GM23338 (cell line): ENCODE measurements at regions not wholly inside any gene's neighbourhood (a gene's known extent, or its start where the extent isn't known, plus 50 kb on each side); places are given as distances from the start of the nearest gene placed in this dataset.

Experiments
- ATAC-seq: fragments of 200-7000 bp; cut with Tn5 transposase; 3 replicates; pipeline ENCODE4 v1.9.1; 2020
- DNase-seq: peaks from one replicate; pipeline ENCODE4 v3.0.0-alpha.2; 2015; ENCODE audit warnings: low spot score
- H2AFZ ChIP-seq: fragments of 200-600 bp; sonication (generic); 2 replicates; pipeline ENCODE4 v1.8.0; 2016; ENCODE audit warnings: antibody characterized with exemption, mild to moderate bottlenecking, moderate library complexity
- H3F3A ChIP-seq: fragments of 200-600 bp; sonication (generic); replicated peaks from 2 replicates; pipeline ENCODE4 v1.8.0; 2017; ENCODE audit warnings: antibody characterized with exemption, mixed run types, low read depth
- H3K27ac ChIP-seq: fragments of 200-600 bp; sonication (generic); 2 replicates; pipeline ENCODE4 v1.6.1; 2016; ENCODE audit warnings: low read depth
- H3K27me3 ChIP-seq: fragments of 200-600 bp; sonication (generic); 2 replicates; pipeline ENCODE4 v1.8.0; 2016; ENCODE audit warnings: mild to moderate bottlenecking, mixed run types, moderate library complexity; ENCODE audit not compliant: insufficient read depth
- H3K36me3 ChIP-seq: fragments of 200-600 bp; sonication (generic); 2 replicates; pipeline ENCODE4 v1.8.0; 2016; ENCODE audit warnings: mild to moderate bottlenecking; ENCODE audit not compliant: insufficient read depth
- H3K4me1 ChIP-seq: fragments of 200-600 bp; sonication (generic); 2 replicates; pipeline ENCODE4 v1.8.0; 2016; ENCODE audit warnings: mild to moderate bottlenecking, moderate library complexity; ENCODE audit not compliant: insufficient read depth
- H3K4me2 ChIP-seq: fragments of 200-600 bp; sonication (generic); 2 replicates; pipeline ENCODE4 v1.7.1; 2017; ENCODE audit warnings: mixed run types
- H3K4me3 ChIP-seq: fragments of 200-600 bp; sonication (generic); 2 replicates; pipeline ENCODE4 v1.6.1; 2016; ENCODE audit warnings: mixed run types
- H3K79me2 ChIP-seq: fragments of 200-600 bp; sonication (generic); replicated peaks from 2 replicates; pipeline ENCODE4 v1.8.0; 2017; ENCODE audit warnings: mild to moderate bottlenecking; ENCODE audit not compliant: insufficient read depth
- H3K9me2 ChIP-seq: fragments of 200-600 bp; sonication (generic); 2 replicates; pipeline ENCODE4 v1.8.0; 2017; ENCODE audit not compliant: insufficient read depth
- H4K20me1 ChIP-seq: fragments of 200-600 bp; sonication (generic); replicated peaks from 2 replicates; pipeline ENCODE4 v1.8.0; 2017; ENCODE audit warnings: mild to moderate bottlenecking; ENCODE audit not compliant: insufficient read depth
- H3K27ac Mint-ChIP-seq: 2 replicates; pipeline ENCODE4 v1.8.0; 2020; ENCODE audit warnings: inconsistent platforms, mild to moderate bottlenecking, moderate library complexity, mixed read lengths
- H3K27me3 Mint-ChIP-seq: 3 replicates; pipeline ENCODE4 v1.8.0; 2022; ENCODE audit warnings: low read depth, mild to moderate bottlenecking, moderate library complexity, mixed read lengths, inconsistent platforms; ENCODE audit not compliant: insufficient read depth, poor library complexity
- H3K36me3 Mint-ChIP-seq: 3 replicates; pipeline ENCODE4 v1.8.0; 2021; ENCODE audit warnings: low read depth, mild to moderate bottlenecking, inconsistent platforms, moderate library complexity, mixed read lengths
- H3K4me1 Mint-ChIP-seq: 3 replicates; pipeline ENCODE4 v1.8.0; 2020; ENCODE audit warnings: mild to moderate bottlenecking, inconsistent platforms, mixed read lengths
- H3K4me3 Mint-ChIP-seq: 3 replicates; pipeline ENCODE4 v1.8.0; 2021; ENCODE audit warnings: moderate library complexity, mild to moderate bottlenecking, inconsistent platforms, mixed read lengths
- H3K9me3 Mint-ChIP-seq: 3 replicates; pipeline ENCODE4 v1.8.0; 2020; ENCODE audit warnings: moderate library complexity, mild to moderate bottlenecking, inconsistent platforms, mixed read lengths
- CREB1 ChIP-seq: fragments of 250-450 bp; sonication (Bioruptor Pico); IDR thresholded peaks from 2 replicates; pipeline ENCODE4 v1.5.0; 2020; ENCODE audit warnings: low read depth, mild to moderate bottlenecking, moderate library complexity
- CTCF ChIP-seq, 2 experiments: fragments of 200-600 bp in 1 of 2; sonication (generic) in 1 of 2; conservative IDR thresholded peaks; 2 replicates each; pipeline versions ENCODE4 v1.5.1 to v1.6.1; 2016 to 2017; ENCODE audit warnings: antibody characterized with exemption in 2 of 2, low read depth in 2 of 2, mild to moderate bottlenecking in 2 of 2, moderate library complexity in 1 of 2
- ETS1 ChIP-seq: IDR thresholded peaks from 2 replicates; pipeline ENCODE4 v1.6.1; 2016; ENCODE audit warnings: antibody characterized with exemption
- EZH2 ChIP-seq: fragments of 200-600 bp; sonication (generic); IDR thresholded peaks from one replicate; pipeline ENCODE4 v1.8.0; 2017; ENCODE audit warnings: antibody characterized with exemption, mild to moderate bottlenecking, low read depth; ENCODE audit not compliant: unreplicated experiment
- EZH2phosphoT487 ChIP-seq: fragments of 200-600 bp; sonication (generic); IDR thresholded peaks from one replicate; pipeline ENCODE4 v1.8.1; 2018; ENCODE audit warnings: antibody characterized with exemption; ENCODE audit not compliant: unreplicated experiment
- JUNB ChIP-seq: IDR thresholded peaks from one replicate; pipeline ENCODE4 v1.6.1; 2016; ENCODE audit warnings: antibody characterized with exemption; ENCODE audit not compliant: unreplicated experiment
- NANOG ChIP-seq: IDR thresholded peaks from 2 replicates; pipeline ENCODE4 v1.6.1; 2016; ENCODE audit warnings: antibody characterized with exemption, borderline replicate concordance
- POLR2AphosphoS5 ChIP-seq: IDR thresholded peaks from 2 replicates; pipeline ENCODE4 v1.6.1; 2016; ENCODE audit warnings: antibody characterized with exemption, low read depth
- REST ChIP-seq: IDR thresholded peaks from one replicate; pipeline ENCODE4 v1.6.1; 2018; ENCODE audit warnings: antibody characterized with exemption; ENCODE audit not compliant: unreplicated experiment
- STAT1 ChIP-seq: IDR thresholded peaks from one replicate; pipeline ENCODE4 v1.6.1; 2016; ENCODE audit warnings: antibody characterized with exemption; ENCODE audit not compliant: unreplicated experiment
- ZNF114 ChIP-seq: fragments of 250-450 bp; sonication (Bioruptor Pico); IDR thresholded peaks from 2 replicates; pipeline ENCODE4 v1.5.0; 2020; ENCODE audit warnings: mild to moderate bottlenecking, moderate library complexity
- ZNF331 ChIP-seq: fragments of 250-450 bp; sonication (Bioruptor Pico); IDR thresholded peaks from 2 replicates; pipeline ENCODE4 v1.5.0; 2020; ENCODE audit warnings: low read depth, mild to moderate bottlenecking, moderate library complexity
- ZNF462 ChIP-seq: fragments of 250-450 bp; sonication (Bioruptor Pico); IDR thresholded peaks from 2 replicates; pipeline ENCODE4 v1.5.0; 2020; ENCODE audit warnings: mild to moderate bottlenecking, moderate library complexity

GRCh38 chr3:22666736-22667135 lies 536.4 kb upstream of the UBE2E2 start:
- no peaks in the 10 kb centered on the region for H4K20me1 ChIP-seq
- H3K4me1 Mint-ChIP-seq: no peaks in the 10 kb centered on the region
- H2AFZ ChIP-seq: no peak overlapping the region
- H3K27ac Mint-ChIP-seq: no peak overlapping the region
- no peak overlapping the region for H3K4me2 ChIP-seq
- H3K27ac ChIP-seq: no peak overlapping the region
- DNase-seq (no peak), ATAC-seq (no peak)
- 0 out of 2 replicates have a peak, but pooled peaks cover 3% of the 10 kb centered on the region for H3K9me2 ChIP-seq
- no peak overlapping the region for H3K4me3 Mint-ChIP-seq
- H3K4me3 ChIP-seq: no peak overlapping the region
- no peaks in the 10 kb centered on the region for H3K4me1 ChIP-seq
- H3K36me3 Mint-ChIP-seq: no peaks in the 10 kb centered on the region
- no peaks in the 10 kb centered on the region for H3K27me3 ChIP-seq
- no peaks in the 10 kb centered on the region for H3K27me3 Mint-ChIP-seq
- no peak for TF ChIP-seq ZNF114 (CRISPR knock-in tag)
- no peak for TF ChIP-seq POLR2AphosphoS5
- no peak for TF ChIP-seq STAT1
- no peak for TF ChIP-seq EZH2
- TF ChIP-seq JUNB: no peak
- TF ChIP-seq ETS1: no peak
- no peak for TF ChIP-seq CTCF (conservative IDR thresholded peaks at IDR 0.05; ENCODE audit: low read depth in 2 of 2)
- TF ChIP-seq NANOG: no peak
- TF ChIP-seq EZH2phosphoT487: no peak
- no peak for TF ChIP-seq CREB1 (CRISPR knock-in tag)
- TF ChIP-seq REST: no peak
- no peak for TF ChIP-seq ZNF462 (CRISPR knock-in tag)
- TF ChIP-seq ZNF331 (CRISPR knock-in tag): no peak
- no peaks in the 10 kb centered on the region for H3K36me3 ChIP-seq
- no peaks in the 10 kb centered on the region for H3K9me3 Mint-ChIP-seq
- no peaks in the 10 kb centered on the region for H3K79me2 ChIP-seq
- no peaks in the 10 kb centered on the region for H3F3A ChIP-seq
